ENCODE measurements at regions not wholly inside any gene's neighbourhood (a gene's known extent, or its start where the extent isn't known, plus 50 kb on each side); places are given as distances from the start of the nearest gene placed in this dataset.

DNA sequence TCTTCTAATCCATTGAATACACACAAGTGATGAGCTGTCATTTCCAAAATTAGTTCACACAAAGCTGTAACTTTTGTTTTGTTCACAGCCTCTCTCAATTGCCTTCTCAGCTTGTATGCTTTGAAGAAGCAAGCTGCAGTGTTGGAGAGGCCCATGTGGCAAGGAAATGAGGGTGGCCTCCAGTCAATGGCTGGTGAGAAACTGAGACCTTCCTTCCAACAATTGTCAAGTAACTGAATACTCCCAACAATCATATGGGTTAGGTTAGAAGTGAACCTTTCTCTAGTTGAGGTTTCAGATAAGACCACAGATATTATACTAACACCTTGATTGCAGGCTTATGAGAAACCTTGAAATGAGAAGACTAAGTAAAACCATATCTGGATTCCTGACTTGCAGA is 82.4 kb upstream of the SOX9 start:
- TF ChIP-seq, protein P1, sequence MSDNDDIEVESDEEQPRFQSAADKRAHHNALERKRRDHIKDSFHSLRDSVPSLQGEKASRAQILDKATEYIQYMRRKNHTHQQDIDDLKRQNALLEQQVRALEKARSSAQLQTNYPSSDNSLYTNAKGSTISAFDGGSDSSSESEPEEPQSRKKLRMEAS (IDR thresholded peaks at IDR 0.05), result no peak
- no peak for TF ChIP-seq TAF1 (IDR thresholded peaks at IDR 0.05; ENCODE audit: low read depth)
- TF ChIP-seq TEAD4 (IDR thresholded peaks at IDR 0.05), result no peak
- no peak for TF ChIP-seq NFIC (IDR thresholded peaks at IDR 0.05)
- TF ChIP-seq, protein P2, sequence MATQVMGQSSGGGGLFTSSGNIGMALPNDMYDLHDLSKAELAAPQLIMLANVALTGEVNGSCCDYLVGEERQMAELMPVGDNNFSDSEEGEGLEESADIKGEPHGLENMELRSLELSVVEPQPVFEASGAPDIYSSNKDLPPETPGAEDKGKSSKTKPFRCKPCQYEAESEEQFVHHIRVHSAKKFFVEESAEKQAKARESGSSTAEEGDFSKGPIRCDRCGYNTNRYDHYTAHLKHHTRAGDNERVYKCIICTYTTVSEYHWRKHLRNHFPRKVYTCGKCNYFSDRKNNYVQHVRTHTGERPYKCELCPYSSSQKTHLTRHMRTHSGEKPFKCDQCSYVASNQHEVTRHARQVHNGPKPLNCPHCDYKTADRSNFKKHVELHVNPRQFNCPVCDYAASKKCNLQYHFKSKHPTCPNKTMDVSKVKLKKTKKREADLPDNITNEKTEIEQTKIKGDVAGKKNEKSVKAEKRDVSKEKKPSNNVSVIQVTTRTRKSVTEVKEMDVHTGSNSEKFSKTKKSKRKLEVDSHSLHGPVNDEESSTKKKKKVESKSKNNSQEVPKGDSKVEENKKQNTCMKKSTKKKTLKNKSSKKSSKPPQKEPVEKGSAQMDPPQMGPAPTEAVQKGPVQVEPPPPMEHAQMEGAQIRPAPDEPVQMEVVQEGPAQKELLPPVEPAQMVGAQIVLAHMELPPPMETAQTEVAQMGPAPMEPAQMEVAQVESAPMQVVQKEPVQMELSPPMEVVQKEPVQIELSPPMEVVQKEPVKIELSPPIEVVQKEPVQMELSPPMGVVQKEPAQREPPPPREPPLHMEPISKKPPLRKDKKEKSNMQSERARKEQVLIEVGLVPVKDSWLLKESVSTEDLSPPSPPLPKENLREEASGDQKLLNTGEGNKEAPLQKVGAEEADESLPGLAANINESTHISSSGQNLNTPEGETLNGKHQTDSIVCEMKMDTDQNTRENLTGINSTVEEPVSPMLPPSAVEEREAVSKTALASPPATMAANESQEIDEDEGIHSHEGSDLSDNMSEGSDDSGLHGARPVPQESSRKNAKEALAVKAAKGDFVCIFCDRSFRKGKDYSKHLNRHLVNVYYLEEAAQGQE (IDR thresholded peaks at IDR 0.05; ENCODE audit: low read depth), result no peak
- no peak for TF ChIP-seq EP300 (IDR thresholded peaks at IDR 0.05; ENCODE audit: borderline replicate concordance)
- TF ChIP-seq CEBPB (IDR thresholded peaks at IDR 0.05), result no peak
- no peak for TF ChIP-seq ZBTB7A (IDR thresholded peaks at IDR 0.05; ENCODE audit: low read depth)
- TF ChIP-seq YY1 (IDR thresholded peaks at IDR 0.05; ENCODE audit: low read depth), result no peak
- TF ChIP-seq FOXM1 (IDR thresholded peaks at IDR 0.05; ENCODE audit: borderline replicate concordance, low read depth), result no peak
- TF ChIP-seq TCF12 (IDR thresholded peaks at IDR 0.05; ENCODE audit: low read depth), result no peak
- TF ChIP-seq CREB1 (IDR thresholded peaks at IDR 0.05; ENCODE audit: low read depth), result no peak
